ENCODE measurements at regions not wholly inside any gene's neighbourhood (a gene's known extent, or its start where the extent isn't known, plus 50 kb on each side); places are given as distances from the start of the nearest gene placed in this dataset.

GRCh38 chr3:24953060-24953771 is 458.6 kb upstream of the THRB start:
- H3K9ac ChIP-seq, result no peak overlapping the region
- no peak overlapping the region for H2AFZ ChIP-seq (ENCODE audit: low read depth)
- no peaks in the 10 kb centered on the region for H4K20me1 ChIP-seq (ENCODE audit: insufficient read depth)
- H3K27ac ChIP-seq, result no peak overlapping the region
- no peaks in the 10 kb centered on the region for H3K4me1 ChIP-seq (ENCODE audit: low read depth, poor library complexity, severe bottlenecking)
- H3K79me2 ChIP-seq (ENCODE audit: insufficient read depth, low read depth), result no peaks in the 10 kb centered on the region
- no peak for TF ChIP-seq CTCF (conservative IDR thresholded peaks at IDR 0.05; ENCODE audit: low read depth, low read length)
- H3K27me3 ChIP-seq (ENCODE audit: insufficient read depth, low read depth), result no peaks in the 10 kb centered on the region
- no peaks in the 10 kb centered on the region for H3K36me3 ChIP-seq (ENCODE audit: insufficient read depth)
- no peak overlapping the region for H3K4me2 ChIP-seq
- H3K4me3 ChIP-seq (IDR thresholded peaks at IDR 0.05; ENCODE audit: insufficient read depth, low read depth, low read length), result no peak overlapping the region

GRCh38 chr3:24956613-24957012 is 462.0 kb upstream of the THRB start:
- H3K27me3 ChIP-seq (ENCODE audit: insufficient read depth, low read depth), result no peaks in the 10 kb centered on the region
- H3K9ac ChIP-seq, result no peak overlapping the region
- no peaks in the 10 kb centered on the region for H3K79me2 ChIP-seq (ENCODE audit: insufficient read depth, low read depth)
- H3K36me3 ChIP-seq (ENCODE audit: insufficient read depth), result no peaks in the 10 kb centered on the region
- no peaks in the 10 kb centered on the region for H3K4me1 ChIP-seq (ENCODE audit: low read depth, poor library complexity, severe bottlenecking)
- TF ChIP-seq CTCF (conservative IDR thresholded peaks at IDR 0.05; ENCODE audit: low read depth, low read length), result no peak
- H3K27ac ChIP-seq, result no peak overlapping the region
- no peak overlapping the region for H3K4me3 ChIP-seq (IDR thresholded peaks at IDR 0.05; ENCODE audit: insufficient read depth, low read depth, low read length)
- H2AFZ ChIP-seq (ENCODE audit: low read depth), result no peak overlapping the region
- H4K20me1 ChIP-seq (ENCODE audit: insufficient read depth), result no peaks in the 10 kb centered on the region
- H3K4me2 ChIP-seq, result no peak overlapping the region

- Histone ChIP-seq H3K4me1 (ENCODE audit: low read depth, poor library complexity, severe bottlenecking) (no peaks in the 10 kb centered on the region), H3K27ac (no peak overlapping the region), H3K9ac (no peak overlapping the region), H3K27me3 (ENCODE audit: insufficient read depth, low read depth) (no peaks in the 10 kb centered on the region), H3K36me3 (ENCODE audit: insufficient read depth) (no peaks in the 10 kb centered on the region), H2AFZ (ENCODE audit: low read depth) (no peak overlapping the region), H3K79me2 (ENCODE audit: insufficient read depth, low read depth) (no peaks in the 10 kb centered on the region), H3K4me2 (no peak overlapping the region), H4K20me1 (ENCODE audit: insufficient read depth) (no peaks in the 10 kb centered on the region), H3K4me3 (IDR thresholded peaks at IDR 0.05; ENCODE audit: insufficient read depth, low read depth, low read length) (no peak overlapping the region)
- TF ChIP-seq CTCF (conservative IDR thresholded peaks at IDR 0.05; ENCODE audit: low read depth, low read length), result no peak
Observed at GRCh38 chr3:24958271-24958670, 463.6 kb upstream of the THRB start.

- no peaks in the 10 kb centered on the region for H3K79me2 ChIP-seq (ENCODE audit: insufficient read depth, low read depth)
- no peaks in the 10 kb centered on the region for H3K36me3 ChIP-seq (ENCODE audit: insufficient read depth)
- H3K4me1 ChIP-seq (ENCODE audit: low read depth, poor library complexity, severe bottlenecking), result no peaks in the 10 kb centered on the region
- no peak overlapping the region for H3K4me3 ChIP-seq (IDR thresholded peaks at IDR 0.05; ENCODE audit: insufficient read depth, low read depth, low read length)
- no peaks in the 10 kb centered on the region for H4K20me1 ChIP-seq (ENCODE audit: insufficient read depth)
- no peak overlapping the region for H3K9ac ChIP-seq
- TF ChIP-seq CTCF (conservative IDR thresholded peaks at IDR 0.05; ENCODE audit: low read depth, low read length), result no peak
- H3K27ac ChIP-seq, result no peak overlapping the region
- no peak overlapping the region for H3K4me2 ChIP-seq
- H3K27me3 ChIP-seq (ENCODE audit: insufficient read depth, low read depth), result no peaks in the 10 kb centered on the region
- no peak overlapping the region for H2AFZ ChIP-seq (ENCODE audit: low read depth)
Observed at GRCh38 chr3:24958910-24959447, 464.3 kb upstream of the THRB start.

All from KMS-11 (cell line).